IPS-15b (cell line): ENCODE measurements at regions not wholly inside any gene's neighbourhood (a gene's known extent, or its start where the extent isn't known, plus 50 kb on each side); places are given as distances from the start of the nearest gene placed in this dataset.

Source experiments
- H3K27me3 ChIP-seq: one replicate; pipeline ENCODE4 v1.6.1; 2013; ENCODE audit warnings: low read length; ENCODE audit not compliant: control insufficient read depth, insufficient read depth
- H3K36me3 ChIP-seq: one replicate; pipeline ENCODE4 v1.6.1; 2013; ENCODE audit warnings: low read length; ENCODE audit not compliant: control insufficient read depth, insufficient read depth
- H3K4me1 ChIP-seq: one replicate; pipeline ENCODE4 v1.6.1; 2013; ENCODE audit warnings: mild to moderate bottlenecking, low read length; ENCODE audit not compliant: control insufficient read depth, insufficient read depth
- H3K4me3 ChIP-seq: one replicate; pipeline ENCODE4 v1.5.1; 2013; ENCODE audit warnings: low read depth, low read length
- H3K9ac ChIP-seq: one replicate; pipeline ENCODE4 v1.6.1; 2013; ENCODE audit warnings: low read depth, mild to moderate bottlenecking, low read length
- H3K9me3 ChIP-seq: one replicate; pipeline ENCODE4 v1.6.1; 2013; ENCODE audit warnings: mild to moderate bottlenecking, low read length; ENCODE audit not compliant: control insufficient read depth, insufficient read depth

DNA sequence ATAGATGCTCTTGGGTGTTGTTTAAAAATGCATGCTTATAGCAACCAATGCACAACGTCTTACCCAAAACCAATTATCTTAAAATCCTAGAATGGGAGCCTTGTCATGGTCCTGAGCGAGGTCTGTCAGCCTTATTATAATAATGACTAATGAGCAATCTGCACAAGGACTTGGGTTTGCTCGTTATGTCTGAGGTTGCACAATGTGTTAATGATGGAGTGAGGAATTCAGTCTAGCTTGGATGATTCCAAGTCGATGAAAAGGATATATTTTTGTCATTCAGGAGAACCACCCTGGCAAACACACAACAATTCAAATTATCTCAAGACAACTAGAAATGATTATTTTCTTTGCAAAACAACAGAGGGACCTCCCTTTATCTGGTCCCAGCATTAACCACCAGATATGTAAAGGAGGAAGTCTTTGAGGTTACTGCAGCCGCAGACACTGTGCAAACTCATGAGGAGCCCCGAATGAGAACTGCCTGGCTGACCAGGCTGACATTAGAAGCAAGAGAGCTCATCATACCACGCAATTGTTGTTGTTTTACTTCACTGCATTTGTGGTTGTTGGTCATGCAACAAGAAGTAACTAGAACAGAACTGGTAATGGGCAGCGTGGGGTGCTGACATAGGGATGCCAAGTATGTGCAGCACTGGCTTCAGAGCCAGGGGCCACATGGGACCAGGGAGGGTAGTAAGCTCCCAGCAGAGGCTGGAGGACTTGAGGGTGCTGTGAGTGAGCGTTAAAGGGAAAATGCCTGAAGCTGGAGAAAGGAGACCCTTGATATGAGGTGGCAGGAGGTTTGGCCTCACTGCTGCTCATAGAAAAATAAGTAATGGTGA lies 488.3 kb downstream of the CDH26 start:
- Histone ChIP-seq H3K9me3 (no peaks in the 10 kb centered on the region), H3K36me3 (no peaks in the 10 kb centered on the region), H3K4me3 (no peak overlapping the region), H3K27me3 (no peaks in the 10 kb centered on the region), H3K9ac (no peak overlapping the region), H3K4me1 (no peaks in the 10 kb centered on the region)

DNA sequence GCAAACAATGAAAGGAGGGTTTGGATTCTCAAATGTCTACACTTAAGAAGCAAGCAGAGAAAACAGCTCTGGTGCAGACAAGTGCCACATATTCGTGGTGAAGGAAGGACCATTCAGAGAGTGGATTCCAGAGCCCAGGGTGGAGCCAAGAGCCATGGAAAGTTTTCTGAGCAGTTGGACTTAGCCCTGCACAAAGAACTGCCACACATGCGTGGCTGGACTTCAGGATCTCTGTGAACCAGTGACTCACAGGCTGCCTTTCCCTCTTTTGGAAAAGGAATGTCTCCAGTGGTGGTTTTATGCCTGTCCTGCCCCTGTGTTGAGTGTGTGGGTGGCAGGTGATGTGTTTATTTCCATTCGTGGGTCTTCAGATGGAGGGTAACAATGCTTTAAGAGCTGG lies 489.5 kb downstream of the CDH26 start:
- Histone ChIP-seq H3K9me3 (no peaks in the 10 kb centered on the region), H3K4me3 (no peak overlapping the region), H3K27me3 (no peaks in the 10 kb centered on the region)

DNA sequence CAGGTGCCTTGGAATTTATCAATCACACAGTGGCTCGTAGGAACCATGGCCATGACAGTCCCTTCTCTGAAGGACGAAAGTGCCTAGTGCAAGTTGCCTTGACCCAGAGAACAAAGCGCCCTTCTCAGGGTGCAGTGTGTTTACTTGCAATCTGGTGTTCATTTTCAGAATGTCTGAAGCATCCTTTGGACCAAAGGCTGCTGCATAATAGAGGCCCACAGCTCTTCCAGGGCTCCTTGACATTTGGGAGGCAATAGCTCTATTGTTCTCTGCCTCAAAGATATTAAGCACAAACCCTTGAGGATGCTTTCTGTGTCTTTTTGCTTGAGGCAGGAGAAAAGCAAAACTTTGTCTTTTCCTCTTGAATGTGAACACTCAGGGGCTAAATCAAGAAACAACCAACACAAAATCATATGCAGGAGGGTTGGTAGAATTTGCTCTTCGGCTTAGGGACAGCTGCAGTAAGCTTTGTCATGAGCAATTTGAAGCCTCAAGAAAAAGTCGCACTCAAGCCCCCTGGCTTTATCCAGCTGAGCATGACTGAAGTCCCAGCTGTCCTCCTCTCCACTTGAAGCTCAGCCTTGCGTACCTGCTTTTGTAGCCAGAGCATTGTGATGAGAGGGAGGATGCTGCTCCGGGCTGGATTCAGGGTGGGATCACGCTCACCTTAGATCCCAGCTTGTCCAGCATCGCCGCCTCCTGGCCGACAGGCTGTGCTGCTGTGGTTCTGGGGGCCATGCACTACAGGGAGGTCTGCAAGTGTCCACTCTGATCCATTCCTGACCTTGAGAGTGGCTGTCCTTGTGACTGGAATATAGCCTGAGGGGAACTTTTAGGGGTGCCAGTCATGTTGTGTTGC lies 495.4 kb downstream of the CDH26 start:
- Histone ChIP-seq H3K9ac (no peak overlapping the region), H3K36me3 (no peaks in the 10 kb centered on the region), H3K27me3 (no peaks in the 10 kb centered on the region), H3K4me1 (no peaks in the 10 kb centered on the region), H3K4me3 (no peak overlapping the region), H3K9me3 (no peaks in the 10 kb centered on the region)

More for the DNA sequence above, 489.5 kb downstream of the CDH26 start:
- no peaks in the 10 kb centered on the region for H3K36me3 ChIP-seq
- H3K9ac ChIP-seq, result no peak overlapping the region
- no peaks in the 10 kb centered on the region for H3K4me1 ChIP-seq

DNA sequence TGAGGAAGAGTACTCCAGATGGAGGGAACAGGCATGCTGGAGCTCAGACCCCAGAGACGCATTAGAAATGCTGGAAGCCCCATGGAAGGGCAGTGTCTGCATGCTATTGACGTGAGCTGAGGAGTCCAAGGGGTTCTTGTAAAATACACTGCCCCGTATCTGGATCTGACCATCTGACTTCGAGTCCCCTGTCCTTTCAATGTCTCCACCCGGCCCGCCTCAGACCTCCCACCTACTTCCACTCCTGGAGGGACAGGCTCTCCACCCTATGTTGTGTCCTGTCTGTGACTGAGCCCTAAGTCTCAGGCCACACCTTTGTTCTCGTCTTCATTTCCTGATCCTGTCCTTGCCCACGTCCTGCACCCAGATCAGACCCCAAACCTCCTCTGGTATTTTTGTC lies 496.3 kb downstream of the CDH26 start:
- H3K36me3 ChIP-seq, result no peaks in the 10 kb centered on the region
- no peak overlapping the region for H3K4me3 ChIP-seq
- H3K9ac ChIP-seq, result no peak overlapping the region
- no peaks in the 10 kb centered on the region for H3K4me1 ChIP-seq
- H3K9me3 ChIP-seq, result no peaks in the 10 kb centered on the region
- no peaks in the 10 kb centered on the region for H3K27me3 ChIP-seq

DNA sequence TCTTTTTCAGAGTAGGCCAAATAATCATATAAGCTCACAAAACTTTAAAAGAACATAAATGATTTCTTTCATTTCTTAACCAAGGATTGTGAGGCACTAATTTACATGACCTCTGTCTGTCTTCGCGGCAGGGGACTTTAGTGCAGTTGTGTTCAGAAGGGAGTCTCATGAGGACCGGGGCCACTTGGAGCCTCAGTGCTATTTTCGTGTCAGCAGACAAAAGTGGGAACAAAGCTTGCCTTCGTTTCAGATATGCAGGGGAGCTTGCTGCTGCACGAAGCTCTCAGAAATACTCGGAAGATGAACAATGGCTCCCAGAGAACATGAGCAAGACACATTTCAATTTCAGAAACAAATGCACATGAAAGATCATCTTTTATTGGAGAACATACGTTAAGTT lies 497.0 kb downstream of the CDH26 start:
- Histone ChIP-seq H3K4me3 (no peak overlapping the region), H3K36me3 (no peaks in the 10 kb centered on the region), H3K9me3 (no peaks in the 10 kb centered on the region), H3K4me1 (no peaks in the 10 kb centered on the region), H3K27me3 (no peaks in the 10 kb centered on the region), H3K9ac (no peak overlapping the region)

DNA sequence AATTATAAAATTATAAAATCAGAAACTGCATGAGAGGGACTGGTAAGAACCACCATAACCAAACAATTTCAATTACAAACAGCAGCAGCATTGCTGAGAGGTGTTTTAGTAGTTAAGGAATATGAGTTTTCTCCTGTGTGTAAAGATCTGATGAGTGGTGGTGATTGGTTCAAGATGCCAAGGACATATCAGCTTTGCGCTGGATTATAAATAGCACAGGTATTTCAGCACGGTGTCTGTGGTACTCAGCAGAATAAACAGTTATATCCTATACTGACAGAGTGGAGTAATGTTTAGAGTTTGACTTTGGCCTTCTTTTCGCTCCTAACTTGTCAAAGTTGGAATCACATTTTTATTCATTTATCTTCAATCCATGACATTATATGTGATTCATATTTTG lies 501.0 kb downstream of the CDH26 start:
- Histone ChIP-seq H3K9me3 (no peaks in the 10 kb centered on the region), H3K4me1 (no peaks in the 10 kb centered on the region), H3K9ac (no peak overlapping the region), H3K36me3 (no peaks in the 10 kb centered on the region), H3K27me3 (no peaks in the 10 kb centered on the region), H3K4me3 (no peak overlapping the region)

DNA sequence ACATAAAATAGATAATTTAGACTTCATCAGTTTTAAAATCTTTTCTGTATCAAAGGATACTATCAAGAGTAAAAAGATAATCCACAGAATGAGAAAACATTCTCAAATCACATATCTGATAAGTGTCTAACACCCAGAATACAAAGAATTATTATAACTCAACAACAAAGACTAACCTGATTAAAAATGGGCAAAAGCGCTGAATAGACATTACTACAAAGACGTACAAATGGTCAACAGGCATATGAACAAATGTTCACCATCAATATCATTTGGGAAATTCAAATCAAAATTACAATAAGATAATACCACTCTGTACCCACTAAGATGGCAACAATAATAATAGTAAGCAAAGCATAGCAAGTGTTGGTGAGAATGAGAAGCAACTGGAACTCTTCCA lies 503.8 kb downstream of the CDH26 start:
- Histone ChIP-seq H3K27me3 (no peaks in the 10 kb centered on the region), H3K9ac (no peak overlapping the region), H3K9me3 (no peaks in the 10 kb centered on the region)

DNA sequence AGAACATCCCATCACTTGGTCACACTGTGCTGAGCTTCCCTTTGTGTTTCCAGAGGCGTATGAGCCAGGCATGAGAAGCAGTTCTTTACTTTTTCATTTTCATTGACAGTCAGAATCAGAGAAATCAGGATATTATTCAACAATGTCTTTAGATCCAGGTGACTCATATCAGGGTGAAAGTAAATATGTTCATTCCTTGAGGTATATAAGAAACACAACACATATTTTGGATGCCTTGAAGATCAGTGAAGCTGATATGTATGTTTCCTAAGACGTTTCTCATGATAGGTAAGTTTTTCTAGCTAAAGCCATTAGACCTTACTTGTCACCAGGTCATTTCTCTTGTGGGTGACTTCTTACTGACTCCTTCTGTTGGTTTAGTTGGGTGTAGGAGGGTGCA lies 505.6 kb downstream of the CDH26 start:
- no peaks in the 10 kb centered on the region for H3K27me3 ChIP-seq
- H3K4me1 ChIP-seq, result no peaks in the 10 kb centered on the region
- no peak overlapping the region for H3K9ac ChIP-seq
- H3K36me3 ChIP-seq, result no peaks in the 10 kb centered on the region
- H3K4me3 ChIP-seq, result no peak overlapping the region
- no peaks in the 10 kb centered on the region for H3K9me3 ChIP-seq

More for the DNA sequence above, 503.8 kb downstream of the CDH26 start:
- Histone ChIP-seq H3K36me3 (no peaks in the 10 kb centered on the region), H3K4me1 (no peaks in the 10 kb centered on the region), H3K4me3 (no peak overlapping the region)

DNA sequence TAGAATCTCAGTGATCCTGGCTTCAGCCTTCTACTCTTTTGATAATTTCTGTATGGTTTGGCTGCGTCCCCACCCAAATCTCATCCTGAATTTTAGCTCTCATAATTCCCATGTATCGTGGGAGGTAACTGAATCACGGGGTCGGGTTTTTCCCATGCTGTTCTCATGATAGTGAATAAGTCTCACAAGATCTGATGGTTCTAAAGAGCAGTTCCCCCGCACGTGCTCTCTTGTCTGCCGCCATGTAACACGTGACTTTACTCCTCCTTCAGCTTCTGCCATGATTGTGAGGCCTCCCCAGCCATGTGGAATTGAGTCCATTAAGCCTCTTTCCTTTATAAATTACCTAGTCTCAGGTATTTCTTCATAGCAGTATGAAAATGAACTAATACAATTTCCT lies 507.2 kb downstream of the CDH26 start:
- Histone ChIP-seq H3K9me3 (no peaks in the 10 kb centered on the region), H3K27me3 (no peaks in the 10 kb centered on the region), H3K4me1 (no peaks in the 10 kb centered on the region), H3K36me3 (no peaks in the 10 kb centered on the region), H3K4me3 (no peak overlapping the region), H3K9ac (no peak overlapping the region)

DNA sequence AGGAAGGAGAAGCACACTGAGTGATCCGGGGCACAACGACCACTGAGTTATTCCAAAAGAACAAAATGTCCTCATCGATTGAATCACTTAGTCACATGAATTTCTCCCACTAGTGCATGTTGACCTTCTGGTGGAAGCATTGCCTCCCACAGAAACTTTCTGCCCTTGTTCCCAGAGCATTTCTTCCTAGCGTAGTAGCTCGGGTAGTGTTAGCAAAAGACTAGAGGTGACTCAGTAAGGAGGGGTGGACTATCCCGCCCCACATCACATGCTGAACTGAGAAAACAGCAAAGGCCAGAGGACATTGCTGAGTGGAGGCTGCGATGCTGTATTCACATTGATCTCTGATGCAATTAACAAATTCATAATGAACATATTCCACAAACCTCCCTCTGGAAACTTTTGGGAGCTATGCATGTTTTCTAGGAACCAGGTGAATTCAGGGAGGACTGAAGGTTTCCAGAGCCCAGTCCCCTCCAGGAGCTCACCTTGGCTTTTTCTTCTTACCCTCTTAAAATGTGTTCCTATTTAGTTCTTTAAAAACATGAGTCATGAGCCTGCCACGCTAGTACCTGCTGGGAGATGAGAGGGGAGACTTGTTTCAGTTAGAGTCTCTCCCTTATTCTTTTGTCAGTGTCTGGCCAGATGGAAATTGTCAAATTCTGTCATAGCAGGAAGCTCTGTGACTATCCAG lies 507.9 kb downstream of the CDH26 start:
- Histone ChIP-seq H3K9me3 (no peaks in the 10 kb centered on the region), H3K36me3 (no peaks in the 10 kb centered on the region), H3K4me1 (no peaks in the 10 kb centered on the region), H3K9ac (no peak overlapping the region), H3K27me3 (no peaks in the 10 kb centered on the region), H3K4me3 (no peak overlapping the region)

DNA sequence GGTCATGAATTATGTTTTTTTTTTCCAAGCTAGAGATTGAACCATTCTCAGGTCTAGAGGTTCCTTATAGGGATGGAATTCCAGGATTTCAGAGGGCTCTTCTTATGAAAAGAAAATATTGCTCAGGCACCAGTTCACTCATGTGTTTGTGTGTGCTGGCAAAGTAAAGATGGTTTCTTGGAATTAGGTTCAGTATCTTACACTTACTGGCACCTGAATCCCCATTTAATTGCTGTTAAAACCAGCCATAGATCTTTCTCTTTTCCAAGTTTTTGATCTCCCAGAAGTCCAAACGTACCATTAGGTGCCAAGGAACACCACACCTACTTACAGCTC lies 508.4 kb downstream of the CDH26 start:
- no peak overlapping the region for H3K9ac ChIP-seq
- no peaks in the 10 kb centered on the region for H3K4me1 ChIP-seq
- no peaks in the 10 kb centered on the region for H3K36me3 ChIP-seq
- H3K4me3 ChIP-seq, result no peak overlapping the region
- no peaks in the 10 kb centered on the region for H3K9me3 ChIP-seq
- H3K27me3 ChIP-seq, result no peaks in the 10 kb centered on the region
